HCT116 (cell line): ENCODE measurements at regions not wholly inside any gene's neighbourhood (a gene's known extent, or its start where the extent isn't known, plus 50 kb on each side); places are given as distances from the start of the nearest gene placed in this dataset.
"Not testable (repeated sequence)": the region's sequence is repeated elsewhere in the genome, so short reads cannot be mapped to it uniquely, and the experiment has no call there.

Source experiments
- ATAC-seq: fragments of 200-7000 bp; cut with Tn5 transposase; 2 replicates; pipeline ENCODE4 v1.9.1; 2020; ENCODE audit warnings: mild to moderate bottlenecking, moderate library complexity
- BruUV-seq: library from RNA; stranded (reverse); fragments of 400-500 nt; replicated peaks from 2 replicates; lab custom pipeline; 2021; lab: Mats Ljungman, UMichigan
- CTCF ChIA-PET: fragments of 300-600 bp; sonication (Branson Sonifier 250); formaldehyde crosslinking; loops from one replicate; lab custom pipeline; 2021; ENCODE audit warnings: antibody characterized with exemption; lab: Charles Lee
- POLR2A ChIA-PET: fragments of 300-600, 350-600 bp; sonication (Branson Sonifier 250); formaldehyde crosslinking; loops from one replicate; lab custom pipeline; 2021; ENCODE audit warnings: antibody characterized with exemption; lab: Charles Lee
- RAD21 ChIA-PET, 2 experiments: fragments of 300-600 bp; sonication (Branson Sonifier 250); formaldehyde crosslinking; loops; one replicate each; lab custom pipeline; 2023; ENCODE audit warnings: low total read pairs in 2 of 2; ENCODE audit not compliant: uncharacterized antibody in 2 of 2, unreplicated experiment in 2 of 2, low non-redundant PET in 1 of 2; lab: Charles Lee
- DNase-seq: peaks from one replicate; pipeline ENCODE4 v3.0.0-alpha.2; 2010; ENCODE audit warnings: low read depth, low spot score
- H2AFZ ChIP-seq: fragments of 200-600 bp; shearing (Covaris generic), sonication (generic); 2 replicates; pipeline ENCODE4 v1.6.1; 2017; ENCODE audit warnings: low read depth, mixed run types, mixed read lengths, antibody characterized with exemption, low read length; ENCODE audit not compliant: poor library complexity, severe bottlenecking
- H3K27ac ChIP-seq: 2 replicates; pipeline ENCODE4 v1.5.1; 2012; ENCODE audit warnings: low read depth, low read length
- H3K27me3 ChIP-seq: fragments of 200-600 bp; sonication (generic); 2 replicates; pipeline ENCODE4 v1.6.1; 2016; ENCODE audit warnings: mixed run types, low read length, mixed read lengths; ENCODE audit not compliant: insufficient read depth
- H3K36me3 ChIP-seq, 2 experiments: fragments of 200-500 bp in 1 of 2; fragments of 200-600 bp in 1 of 2; sonication (Bioruptor generic) in 1 of 2; sonication (generic) in 1 of 2; 2 replicates each; pipeline versions ENCODE4 v1.5.1 to v1.6.1; 2014 to 2016; ENCODE audit warnings: low read length in 2 of 2, inconsistent platforms in 1 of 2, mixed read lengths in 1 of 2, mixed run types in 1 of 2; ENCODE audit not compliant: insufficient read depth in 2 of 2, control insufficient read depth in 1 of 2
- H3K4me1 ChIP-seq, 2 experiments: fragments of 200-600 bp in 1 of 2; sonication (generic) in 1 of 2; 2 replicates each; pipeline versions ENCODE4 v1.5.1 to v1.6.1; 2012 to 2017; ENCODE audit warnings: low read length in 2 of 2, inconsistent platforms in 1 of 2, mild to moderate bottlenecking in 1 of 2, mixed read lengths in 1 of 2, mixed run types in 1 of 2, moderate library complexity in 1 of 2; ENCODE audit not compliant: insufficient read depth in 2 of 2, control insufficient read depth in 1 of 2
- H3K4me2 ChIP-seq: fragments of 200-600 bp; sonication (generic); 2 replicates; pipeline ENCODE4 v1.6.1; 2017; ENCODE audit warnings: mixed run types, low read length, mixed read lengths
- H3K4me3 ChIP-seq, 2 experiments: fragments of 200-600 bp in 1 of 2; sonication (generic) in 1 of 2; replicated peaks in 1 of 2; 2 replicates each; pipeline ENCODE4 v1.5.1; 2011 to 2016; ENCODE audit warnings: low read length in 2 of 2, control low read depth in 1 of 2, low read depth in 1 of 2, mild to moderate bottlenecking in 1 of 2, mixed read lengths in 1 of 2, mixed run types in 1 of 2
- H3K79me2 ChIP-seq: fragments of 200-600 bp; sonication (generic); 2 replicates; pipeline ENCODE4 v1.6.1; 2017; ENCODE audit warnings: mild to moderate bottlenecking, mixed run types, low read length, moderate library complexity, mixed read lengths; ENCODE audit not compliant: insufficient read depth
- H3K9ac ChIP-seq: fragments of 200-600 bp; sonication (generic); 2 replicates; pipeline ENCODE4 v1.6.1; 2016; ENCODE audit warnings: low read length, mixed read lengths
- H3K9me2 ChIP-seq: fragments of 200-600 bp; sonication (generic), shearing (Covaris generic); 2 replicates; pipeline ENCODE4 v1.6.1; 2017; ENCODE audit warnings: mixed run types, mild to moderate bottlenecking, moderate library complexity; ENCODE audit not compliant: insufficient read depth
- H3K9me3 ChIP-seq, 2 experiments: fragments of 200-500 bp in 1 of 2; fragments of 200-600 bp in 1 of 2; sonication (Bioruptor generic) in 1 of 2; sonication (generic) in 1 of 2; 2 replicates each; pipeline ENCODE4 v1.6.1; 2014 to 2017; ENCODE audit warnings: low read length in 2 of 2, mixed read lengths in 2 of 2, inconsistent platforms in 1 of 2, low read depth in 1 of 2, mild to moderate bottlenecking in 1 of 2, mixed run types in 1 of 2, moderate library complexity in 1 of 2; ENCODE audit not compliant: control insufficient read depth in 1 of 2, insufficient read depth in 1 of 2
- H4K20me1 ChIP-seq: fragments of 200-600 bp; sonication (generic), shearing (Covaris generic); 2 replicates; pipeline ENCODE4 v1.6.1; 2017; ENCODE audit warnings: mixed run types, mild to moderate bottlenecking, moderate library complexity; ENCODE audit not compliant: insufficient read depth
- EZH2phosphoT487 ChIP-seq: fragments of 200-600 bp; IDR thresholded peaks from 2 replicates; pipeline ENCODE4 v1.6.1; 2018; ENCODE audit warnings: antibody characterized with exemption, borderline replicate concordance
- POLR2AphosphoS5 ChIP-seq: IDR thresholded peaks from 2 replicates; pipeline ENCODE4 v1.6.1; 2011; ENCODE audit warnings: mild to moderate bottlenecking, low read depth, low read length, moderate library complexity
- SP1 ChIP-seq: IDR thresholded peaks from 2 replicates; pipeline ENCODE4 v1.6.1; 2012; ENCODE audit warnings: low read depth
- ZNF274 ChIP-seq: fragments of 200-500 bp; sonication (Bioruptor generic); IDR thresholded peaks from 2 replicates; pipeline ENCODE4 v1.6.1; 2014; ENCODE audit warnings: mild to moderate bottlenecking, low read depth, low read length, inconsistent platforms
- intact Hi-C: fragments of 100-400 bp; cut with micrococcal nuclease; formaldehyde crosslinking; loops from 2 replicates; pipeline ENCODE4 v1.10.0; 2022

DNA sequence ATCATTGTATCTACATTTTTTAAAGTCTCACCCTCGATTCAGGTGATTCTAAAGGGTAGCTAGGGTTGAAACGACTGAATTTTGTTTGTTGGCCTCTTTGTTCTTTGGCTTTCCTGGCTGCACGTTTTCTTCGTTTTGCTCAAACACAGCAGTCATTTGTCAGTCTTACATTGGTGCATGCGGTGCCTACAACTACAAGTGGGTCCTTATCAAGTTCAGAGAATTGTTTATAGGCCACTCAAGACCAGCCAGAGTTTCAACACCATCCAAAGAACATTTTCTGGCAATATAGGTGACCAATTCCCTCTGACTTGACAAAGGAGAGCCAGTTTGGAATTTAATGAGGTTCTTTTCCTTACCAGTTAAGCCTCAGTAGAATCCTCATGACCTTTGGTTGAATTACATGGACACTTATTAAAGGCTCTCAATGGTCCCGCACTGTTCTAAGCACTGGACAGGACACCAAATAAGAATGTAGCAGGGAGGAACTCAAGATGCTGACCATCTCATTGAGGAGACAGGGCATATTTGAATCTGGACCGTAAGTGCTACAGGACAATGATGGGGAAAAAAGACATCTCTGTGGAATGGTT is 119.0 kb upstream of the DMRT1 start:
- H3K9me3 ChIP-seq, result no peaks in the 10 kb centered on the region
- H3K4me3 ChIP-seq, result no peak overlapping the region
- ChIA-PET POLR2A (no interaction called here), CTCF (no interaction called here), RAD21 (no interaction called here)
- no peak overlapping the region for H2AFZ ChIP-seq
- H3K4me2 ChIP-seq, result no peak overlapping the region
- intact Hi-C loops, result no loop called here
- no peak for ATAC-seq
- no peaks in the 10 kb centered on the region for H3K36me3 ChIP-seq
- BruUV-seq, result no TSS peak
- H3K9ac ChIP-seq, result no peak overlapping the region
- no peak for DNase-seq
- H3K27ac ChIP-seq, result no peak overlapping the region
- no peaks in the 10 kb centered on the region for H3K79me2 ChIP-seq
- H3K27me3 ChIP-seq, result no peaks in the 10 kb centered on the region
- no peaks in the 10 kb centered on the region for H3K9me2 ChIP-seq
- no peaks in the 10 kb centered on the region for H3K4me1 ChIP-seq
- TF ChIP-seq EZH2phosphoT487, result no peak
- TF ChIP-seq SP1, result no peak
- TF ChIP-seq ZNF274, result no peak
- no peak for TF ChIP-seq POLR2AphosphoS5
- no peaks in the 10 kb centered on the region for H4K20me1 ChIP-seq

DNA sequence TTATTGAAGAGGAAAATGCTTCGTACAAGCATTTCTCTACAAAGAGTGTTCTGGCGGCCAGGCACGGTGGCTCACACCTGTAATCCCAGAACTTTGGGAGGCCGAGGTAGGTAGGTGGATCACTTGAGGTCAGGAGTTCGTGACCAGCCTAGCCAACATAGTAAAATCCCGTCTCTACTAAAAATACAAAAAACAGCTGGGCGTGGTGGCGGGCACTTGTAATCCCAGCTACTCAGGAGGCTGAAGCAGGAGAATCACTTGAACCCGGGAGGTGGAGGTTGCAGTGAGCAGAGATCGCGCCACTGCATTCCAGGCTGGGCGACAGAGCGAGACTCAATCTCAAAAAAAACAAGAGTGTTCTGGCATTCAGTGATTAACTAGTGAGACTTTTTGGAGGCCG is 117.0 kb upstream of the DMRT1 start:
- intact Hi-C loops, POLR2A ChIA-PET, H3K4me2 ChIP-seq, ATAC-seq, H3K27ac ChIP-seq, H3K79me2 ChIP-seq, BruUV-seq, H3K4me1 ChIP-seq, H3K36me3 ChIP-seq, H3K9me3 ChIP-seq, H3K9me2 ChIP-seq, H3K4me3 ChIP-seq, H3K9ac ChIP-seq, H3K27me3 ChIP-seq, DNase-seq, H4K20me1 ChIP-seq, H2AFZ ChIP-seq, RAD21 ChIA-PET, CTCF ChIA-PET: not testable (repeated sequence)
